Inferior parietal cortex (tissue), 1 donor: ENCODE measurements at regions not wholly inside any gene's neighbourhood (a gene's known extent, or its start where the extent isn't known, plus 50 kb on each side); places are given as distances from the start of the nearest gene placed in this dataset.
"Not testable (repeated sequence)": the region's sequence is repeated elsewhere in the genome, so short reads cannot be mapped to it uniquely, and the experiment has no call there.

Experiments used
- DNase-seq: peaks from one replicate; pipeline ENCODE4 v3.0.0-alpha.2; 2016; ENCODE audit errors: extremely low spot score

DNA sequence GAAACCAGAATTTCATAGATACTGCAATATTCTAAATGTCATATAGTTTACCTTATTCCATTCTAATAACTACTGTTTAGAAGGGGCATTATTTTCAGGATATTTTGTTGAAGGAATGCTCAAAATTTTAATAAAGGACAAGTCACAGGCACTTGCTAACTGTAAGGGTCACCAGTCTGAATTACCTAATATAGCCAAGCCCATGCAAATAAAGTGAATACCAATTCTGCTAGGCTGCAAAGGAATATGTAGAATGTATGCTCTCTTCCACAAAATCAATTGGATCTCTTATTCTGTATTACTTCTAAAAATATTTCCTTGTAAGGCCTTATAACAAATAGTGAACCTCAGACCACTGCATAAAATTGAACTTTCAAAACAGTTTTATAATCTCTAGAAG is 52.3 kb upstream of the FAT4 start:
- DNase-seq: no peak

DNA sequence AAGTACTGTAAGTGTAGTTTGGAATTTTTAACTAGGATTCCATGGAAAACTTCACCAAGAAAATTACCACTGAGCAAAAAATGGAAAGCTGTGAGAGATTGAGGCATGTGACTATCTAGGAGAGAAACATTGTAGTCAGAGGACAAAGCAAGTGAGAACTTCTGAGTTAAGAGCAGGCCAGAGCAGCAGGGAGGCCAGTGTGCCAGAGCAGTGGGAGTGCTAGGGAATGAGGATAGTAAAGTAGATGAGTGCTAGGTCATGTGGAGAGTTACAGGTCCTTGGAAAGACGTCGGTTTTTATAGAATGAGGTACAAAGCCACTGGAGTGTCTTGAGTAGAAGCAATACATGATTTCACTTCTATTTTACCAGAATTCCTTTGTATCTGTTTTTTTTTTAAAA is 52.7 kb upstream of the FAT4 start:
- DNase-seq: no peak

DNA sequence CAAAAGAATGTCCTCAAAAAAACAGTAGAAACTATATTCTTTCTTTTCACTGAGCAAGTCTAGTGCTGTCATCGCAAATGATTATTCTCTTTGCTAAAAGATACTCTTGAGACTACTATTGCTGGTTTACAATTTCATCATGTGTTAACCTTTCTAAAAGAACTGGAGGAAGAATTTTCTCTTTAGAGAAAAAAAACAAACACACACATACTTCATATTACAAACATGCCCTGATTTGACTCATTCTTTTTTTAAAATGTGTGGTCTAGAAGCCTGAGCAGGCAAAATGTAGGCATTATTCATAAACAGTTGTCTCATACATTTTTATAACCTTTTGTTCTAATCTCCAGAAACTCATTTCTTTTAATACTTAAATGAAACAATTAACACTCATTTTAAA is 60.6 kb upstream of the FAT4 start:
- DNase-seq: no peak

DNA sequence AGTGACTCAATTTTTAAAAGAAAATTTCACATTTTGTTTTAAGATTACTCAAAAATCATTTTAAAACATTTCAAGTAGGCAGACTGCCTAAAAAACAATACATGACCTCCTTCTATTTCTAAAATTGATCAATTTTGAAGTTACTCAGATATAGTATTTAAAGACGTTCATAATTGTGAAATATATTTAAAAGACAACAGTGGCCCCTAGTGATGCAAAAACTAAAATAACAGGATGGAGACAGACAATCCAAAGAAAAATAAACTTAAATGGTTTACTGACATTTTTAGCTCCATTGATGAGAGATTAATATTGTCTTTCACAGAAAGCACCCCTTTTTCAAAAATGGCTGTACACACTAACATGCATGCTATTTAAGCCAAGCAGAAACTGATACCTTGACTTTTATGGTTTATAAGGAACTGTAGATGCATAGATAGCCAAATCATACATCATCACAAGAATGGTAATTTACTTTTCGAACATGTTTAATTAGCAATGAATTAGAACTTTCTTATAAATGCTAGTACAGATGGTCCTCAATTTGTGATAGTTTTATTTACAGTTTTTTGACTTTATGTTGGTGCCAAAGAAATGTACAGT is 69.8 kb upstream of the FAT4 start:
- DNase-seq: peak; percentile 55

DNA sequence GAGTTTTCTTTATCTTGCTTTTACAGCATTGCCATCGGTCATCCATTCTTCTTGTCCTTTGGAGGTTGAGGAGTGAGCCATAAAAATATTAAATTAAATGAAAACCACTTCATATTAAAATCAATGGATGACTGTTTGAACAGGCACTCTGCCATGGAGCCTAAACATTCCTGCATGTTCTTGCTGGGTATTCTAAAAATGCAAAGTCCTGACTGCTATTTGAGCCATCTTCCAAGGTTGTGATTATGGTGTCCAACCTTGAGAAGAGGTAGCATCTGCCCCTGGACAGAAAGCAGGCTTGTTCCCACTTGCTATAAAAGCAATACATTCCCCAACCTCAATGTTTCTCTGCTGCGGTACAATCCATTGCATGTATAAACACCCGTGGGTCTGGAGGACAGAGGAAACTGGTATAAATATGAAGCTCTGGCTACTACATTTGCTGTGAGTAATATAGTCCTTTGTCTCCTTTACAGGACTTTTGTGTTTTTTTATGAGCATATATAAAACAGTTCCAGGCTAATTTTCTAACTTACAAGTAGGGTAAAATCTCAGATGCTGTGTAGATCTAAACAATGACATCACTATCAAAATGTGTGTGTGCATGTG is 70.9 kb upstream of the FAT4 start:
- no peak for DNase-seq

DNA sequence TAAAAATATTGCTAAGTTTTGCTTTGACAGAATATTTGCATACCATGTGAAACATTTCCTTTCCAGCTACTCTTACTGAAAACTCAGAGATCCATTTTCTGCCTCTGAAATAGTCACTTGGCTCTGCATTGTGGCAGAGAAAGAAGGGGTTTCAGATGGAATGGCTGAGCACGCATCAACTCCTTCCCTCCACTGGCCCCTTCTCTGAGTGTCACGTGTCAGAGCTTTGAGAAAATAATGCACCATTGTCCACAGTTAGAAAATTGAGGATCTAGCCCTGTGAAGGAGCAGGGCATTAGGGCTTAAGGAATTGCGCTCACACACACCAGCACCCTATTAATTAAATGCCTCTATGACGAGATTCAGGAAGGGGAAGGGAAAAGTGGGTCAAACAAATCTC is 78.8 kb upstream of the FAT4 start:
- peak; percentile 21 for DNase-seq

DNA sequence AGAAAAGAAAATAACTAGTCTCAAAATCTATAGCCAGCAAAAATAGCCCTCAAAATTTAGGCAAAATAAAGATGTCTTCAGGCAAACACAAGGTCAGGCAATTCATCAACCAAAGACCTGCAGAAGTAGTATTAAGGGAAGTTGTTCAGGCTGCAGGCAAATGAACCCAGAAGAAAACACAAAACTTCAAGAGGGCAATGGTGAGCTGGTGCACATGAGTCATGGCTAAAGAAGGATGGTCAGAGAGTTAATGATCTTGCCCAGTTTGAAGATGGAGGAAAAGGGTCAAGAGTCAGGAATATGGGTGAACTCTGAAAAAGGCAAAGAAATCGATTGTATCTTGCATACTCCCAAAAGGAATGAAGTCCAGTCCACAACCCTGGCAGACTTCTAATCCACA is 83.1 kb upstream of the FAT4 start:
- no peak for DNase-seq

DNA sequence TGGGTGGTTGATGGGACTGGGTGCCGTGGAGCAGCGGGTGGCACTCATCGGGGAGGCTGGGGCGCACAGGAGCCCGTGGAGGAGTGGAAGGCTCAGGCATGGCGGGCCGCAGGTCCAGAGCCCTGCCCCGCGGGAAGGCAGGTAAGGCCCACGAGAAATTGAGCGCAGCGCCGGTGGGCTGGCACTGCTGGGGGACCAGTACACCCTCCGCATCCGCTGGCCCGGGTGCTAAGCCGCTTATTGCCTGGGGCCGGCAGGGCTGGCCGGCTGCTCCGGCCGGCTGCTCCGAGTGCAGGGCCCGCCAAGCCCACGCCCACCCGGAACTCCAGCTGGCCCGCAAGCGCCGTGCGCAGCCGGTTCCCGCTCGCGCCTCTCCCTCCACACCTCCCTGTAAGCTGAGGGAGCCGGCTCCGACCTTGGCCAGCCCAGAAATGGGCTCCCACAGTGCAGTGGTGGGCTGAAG is 85.1 kb upstream of the FAT4 start:
- DNase-seq: no peak

DNA sequence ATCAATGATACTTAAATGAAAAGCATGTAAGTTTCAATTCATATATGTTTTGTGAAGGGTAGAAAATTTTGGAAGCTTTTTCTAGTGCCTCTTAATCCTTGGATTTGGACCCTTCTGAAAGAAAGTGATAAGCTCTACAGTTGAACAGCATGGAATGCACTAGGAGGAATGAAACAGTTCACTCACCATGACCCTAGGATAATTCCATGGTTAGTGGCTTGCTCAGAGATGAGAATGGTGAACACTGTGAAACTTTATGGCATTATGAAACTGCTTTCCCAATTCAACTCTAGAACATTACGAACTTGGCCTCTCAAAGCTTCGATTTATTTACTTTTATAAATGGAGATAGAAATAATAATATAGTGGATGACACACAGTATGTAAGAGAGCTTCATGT is 88.9 kb upstream of the FAT4 start:
- no peak for DNase-seq

DNA sequence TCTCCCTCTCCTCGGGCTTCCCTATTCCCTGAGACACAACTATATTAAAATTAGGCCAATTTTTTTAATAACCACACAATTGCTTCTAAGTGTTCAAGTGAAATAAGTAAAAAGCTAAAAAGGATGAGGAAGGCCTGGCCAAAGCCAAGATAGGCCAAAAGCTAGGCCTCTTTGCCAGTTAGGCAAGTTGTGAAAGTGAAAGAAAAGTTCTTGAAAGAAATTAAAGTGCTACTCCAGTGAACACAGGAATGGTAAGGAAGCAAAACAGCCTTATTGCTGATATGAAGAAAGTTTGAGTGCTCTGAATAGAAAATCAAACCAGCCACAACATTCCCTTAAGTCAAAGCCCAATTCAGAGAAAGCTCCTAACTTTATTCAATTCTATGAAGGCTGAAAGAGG is 114.2 kb upstream of the FAT4 start:
- no peak for DNase-seq

DNA sequence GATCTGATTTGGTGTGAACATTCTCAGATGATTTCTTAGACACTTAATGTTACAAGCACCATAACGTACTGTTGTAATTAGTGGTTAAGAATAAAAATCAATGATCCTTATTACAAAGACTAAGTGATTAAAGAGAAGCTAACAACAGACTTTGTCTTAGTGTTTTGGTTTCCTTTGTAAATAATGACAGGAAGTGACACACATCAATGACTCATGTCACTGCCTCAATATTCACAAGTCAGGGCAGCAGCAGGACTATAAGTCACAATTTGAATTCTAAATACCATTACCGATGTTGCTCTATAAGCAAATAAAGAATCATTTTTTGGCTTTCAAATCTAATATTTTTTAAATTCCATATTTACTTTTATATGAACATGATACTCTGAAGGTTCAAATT is 115.8 kb upstream of the FAT4 start:
- DNase-seq: no peak

DNA sequence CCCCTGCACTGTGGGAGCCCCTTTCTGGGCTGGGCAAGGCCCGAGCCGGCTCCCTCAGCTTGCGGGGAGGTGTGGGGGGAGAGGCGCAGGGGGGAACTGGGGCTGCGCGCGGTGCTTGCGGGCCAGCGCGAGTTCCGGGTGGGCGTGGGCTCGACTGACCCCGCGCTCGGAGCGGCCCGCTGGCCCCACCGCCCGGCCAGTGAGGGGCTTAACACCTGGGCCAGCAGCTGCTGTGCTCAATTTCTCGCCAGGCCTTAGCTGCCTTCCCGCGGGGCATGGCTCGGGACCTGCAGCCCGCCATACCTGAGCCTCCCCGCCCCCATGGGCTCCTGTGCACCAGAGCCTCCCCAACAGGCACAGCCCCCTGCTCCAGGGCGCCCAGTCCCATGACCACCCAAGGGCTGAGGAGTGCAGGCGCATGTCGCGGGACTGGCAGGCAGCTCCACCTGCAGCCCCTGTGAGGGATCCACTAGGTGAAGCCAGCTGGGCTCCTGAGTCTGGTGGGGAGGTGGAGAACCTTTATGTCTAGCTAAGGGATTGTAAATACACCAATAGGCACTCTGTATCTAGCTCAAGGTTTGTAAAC is 122.8 kb upstream of the FAT4 start:
- not testable (repeated sequence) for DNase-seq

DNA sequence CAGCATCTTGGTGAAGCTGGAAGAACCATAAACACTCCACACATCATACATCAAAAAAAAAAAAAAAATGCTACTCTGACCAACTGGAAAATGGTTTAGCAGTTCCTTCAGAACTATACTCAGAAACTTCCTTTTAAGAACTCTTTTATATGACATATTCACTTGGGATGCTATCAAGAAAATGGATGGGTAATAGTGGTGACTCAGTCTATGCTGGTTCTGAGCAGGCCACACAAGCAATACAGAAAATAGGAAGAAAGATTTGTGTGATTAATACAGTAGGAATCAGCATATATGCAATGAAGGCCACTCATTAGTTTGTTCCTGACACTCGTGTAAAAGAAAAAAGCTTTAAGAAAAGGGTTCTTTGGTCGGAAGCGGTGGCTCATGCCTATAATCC is 123.5 kb upstream of the FAT4 start:
- DNase-seq: no peak

DNA sequence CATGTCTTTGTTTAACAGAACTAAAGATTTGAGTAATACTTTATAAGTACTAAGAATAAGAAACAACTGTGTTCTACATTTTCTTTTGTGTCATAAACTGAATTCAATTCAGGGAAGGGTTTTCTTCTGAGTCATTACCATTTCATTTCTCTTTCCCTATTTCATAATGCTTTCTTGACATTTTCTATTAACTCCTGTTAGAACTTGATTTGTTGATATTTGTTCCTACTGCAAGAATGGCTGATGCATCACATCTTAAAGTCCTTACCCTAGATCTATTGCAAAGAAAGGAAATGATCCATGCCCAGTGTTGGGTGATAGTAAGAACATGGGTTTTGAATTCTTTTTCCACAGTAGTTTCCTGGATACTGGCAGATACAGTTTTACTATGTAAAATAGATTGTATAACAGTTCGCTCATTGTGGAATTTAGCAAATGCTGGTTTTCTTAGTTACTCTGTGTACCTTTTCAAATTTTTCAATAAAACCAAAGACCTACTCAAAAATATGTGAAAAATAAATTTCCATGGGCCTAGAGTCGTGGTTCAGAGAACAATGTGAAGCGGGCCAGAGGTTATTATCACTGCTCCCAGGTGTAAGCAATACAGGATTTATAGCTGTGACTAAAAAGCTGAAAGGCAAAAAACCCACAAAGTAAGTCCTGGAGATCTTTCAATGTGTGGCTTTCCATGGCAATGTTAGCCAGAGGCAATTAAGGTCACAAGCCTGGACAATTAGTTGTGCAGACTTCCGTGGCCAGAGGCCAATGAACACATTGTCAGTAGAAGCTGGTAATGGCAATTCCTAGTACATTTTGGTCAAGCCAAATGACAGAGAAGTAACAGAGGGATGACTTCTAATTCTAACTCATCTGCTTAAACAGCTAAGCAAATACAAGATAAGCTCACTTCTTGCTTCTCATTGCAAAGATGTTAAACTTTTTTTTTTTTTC is 127.3 kb upstream of the FAT4 start:
- DNase-seq: no peak

DNA sequence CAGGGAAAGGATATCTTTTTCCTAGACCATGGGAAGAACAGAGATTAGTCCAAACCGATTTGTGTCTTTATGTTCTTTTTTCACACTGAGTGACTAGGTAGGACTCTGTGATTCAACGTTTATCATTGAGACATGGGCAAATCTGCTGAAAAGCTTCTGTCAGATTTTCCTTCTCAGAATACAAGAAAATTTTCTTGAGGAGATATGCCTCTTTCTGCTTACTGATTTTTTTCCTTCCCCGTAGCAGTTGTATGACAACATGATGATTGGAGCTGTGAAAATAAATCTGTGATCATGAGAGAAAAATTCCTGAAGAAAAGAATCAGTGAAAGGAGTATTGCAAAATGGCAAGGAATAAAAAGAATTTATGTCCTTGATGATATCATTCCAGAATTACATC is 130.6 kb upstream of the FAT4 start:
- no peak for DNase-seq

DNA sequence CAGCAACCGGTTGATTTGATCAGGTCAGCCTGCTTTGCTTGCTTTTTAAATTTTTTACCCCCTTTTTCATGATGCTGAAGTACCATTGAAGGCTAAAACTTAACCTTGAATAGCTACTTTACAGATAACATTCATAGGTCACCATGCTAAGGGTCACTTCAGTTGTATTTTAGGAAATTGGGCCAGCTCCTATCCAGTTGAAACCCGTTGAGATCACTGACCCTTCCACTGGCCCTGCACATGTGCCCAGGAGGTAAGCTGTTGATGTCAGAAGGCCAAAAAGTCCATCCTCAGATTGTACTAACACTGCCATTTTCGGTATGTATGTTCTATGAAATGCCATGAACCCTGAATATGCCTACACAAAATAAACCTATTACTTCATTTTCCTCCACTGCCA is 133.0 kb upstream of the FAT4 start:
- DNase-seq: no peak

DNA sequence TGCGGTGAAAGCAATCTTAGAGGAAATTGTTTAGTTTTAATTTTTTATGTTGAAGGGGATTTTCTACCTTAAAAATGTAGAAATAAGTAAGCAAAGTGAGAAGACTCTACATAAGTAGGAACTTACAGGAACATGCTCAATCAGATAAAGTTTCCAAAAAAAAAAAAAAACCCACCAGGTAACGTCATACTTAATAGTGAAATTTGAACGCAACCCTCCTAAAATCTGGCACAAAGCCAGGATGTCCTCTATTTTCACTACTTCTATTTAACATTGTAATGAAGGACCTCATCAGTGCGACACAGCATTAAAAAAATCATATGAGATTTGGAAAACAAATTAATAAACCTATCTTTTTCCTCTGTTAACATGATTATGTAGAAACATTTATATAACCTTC is 135.0 kb upstream of the FAT4 start:
- DNase-seq: no peak

DNA sequence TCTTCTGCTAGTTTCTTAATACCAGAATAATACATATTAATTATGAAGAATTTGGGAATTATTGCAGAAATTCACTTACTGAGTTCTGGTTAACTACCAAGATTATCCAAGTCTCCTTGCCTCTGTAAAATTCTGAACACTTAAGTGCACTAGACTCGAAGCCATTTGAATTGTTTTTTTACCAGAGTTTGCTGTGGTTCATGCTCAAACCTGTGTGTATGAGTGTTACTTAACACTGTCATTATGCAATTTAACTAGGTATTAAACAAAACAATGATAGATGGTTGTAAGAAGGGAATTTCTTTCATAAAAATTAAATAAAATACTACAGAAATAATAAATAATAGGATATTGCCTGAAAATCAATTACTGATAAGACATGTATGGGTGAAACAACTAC is 145.6 kb upstream of the FAT4 start:
- no peak for DNase-seq

DNA sequence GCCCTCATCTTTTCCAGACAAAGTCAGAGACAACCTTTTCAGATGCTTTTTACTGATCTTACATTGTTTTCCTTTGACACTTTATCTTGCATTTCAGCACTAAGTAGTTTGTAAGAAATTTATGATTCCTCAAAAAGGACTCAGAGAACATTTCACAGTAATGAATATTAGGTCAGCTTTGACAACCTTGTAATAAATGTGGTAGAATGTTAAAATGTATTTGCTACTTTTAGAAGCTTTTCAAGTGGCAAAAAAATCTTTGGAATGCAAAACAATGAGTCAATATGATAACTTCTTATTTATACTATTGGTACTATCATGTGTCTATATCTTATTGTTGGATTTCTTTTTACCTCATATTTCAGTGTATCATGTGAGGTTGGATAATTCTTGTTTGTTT is 146.2 kb upstream of the FAT4 start:
- DNase-seq: no peak

DNA sequence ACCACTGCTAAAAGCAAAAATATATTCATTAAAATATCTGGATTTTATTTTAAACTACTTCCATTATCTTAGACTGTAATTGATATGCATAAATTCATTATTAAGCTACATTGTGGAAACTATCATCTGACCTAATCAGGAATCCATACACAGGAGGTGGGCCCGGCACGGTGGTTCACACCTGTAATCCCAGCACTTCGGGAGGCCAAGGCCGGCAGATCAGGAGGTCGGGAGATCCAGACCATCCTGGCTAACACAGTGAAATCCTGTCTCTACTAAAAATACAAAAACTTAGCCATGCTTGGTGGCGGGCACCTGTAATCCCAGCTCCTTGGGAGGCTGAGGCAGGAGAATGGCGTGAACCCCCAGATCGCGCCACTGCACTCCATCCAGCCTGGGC is 148.7 kb upstream of the FAT4 start:
- not testable (repeated sequence) for DNase-seq

DNA sequence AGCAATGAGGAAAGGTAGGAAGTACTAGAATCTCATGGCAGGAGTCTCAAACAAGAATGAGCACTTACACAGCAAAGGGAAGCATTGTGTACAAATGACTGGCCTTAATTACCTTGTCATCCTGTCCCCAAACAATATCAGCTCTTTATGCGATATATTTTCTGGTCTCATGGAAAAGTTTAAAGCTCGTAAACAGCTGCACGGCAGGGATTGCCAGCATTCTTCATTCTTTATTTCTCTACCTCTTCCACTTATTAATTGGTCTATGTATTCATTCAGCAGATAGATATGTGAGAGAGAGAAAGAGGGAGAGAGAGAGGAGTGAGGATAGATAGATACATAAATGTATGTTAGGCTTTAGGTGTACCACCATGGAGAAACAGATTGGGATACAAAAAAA is 155.8 kb upstream of the FAT4 start:
- DNase-seq: no peak

DNA sequence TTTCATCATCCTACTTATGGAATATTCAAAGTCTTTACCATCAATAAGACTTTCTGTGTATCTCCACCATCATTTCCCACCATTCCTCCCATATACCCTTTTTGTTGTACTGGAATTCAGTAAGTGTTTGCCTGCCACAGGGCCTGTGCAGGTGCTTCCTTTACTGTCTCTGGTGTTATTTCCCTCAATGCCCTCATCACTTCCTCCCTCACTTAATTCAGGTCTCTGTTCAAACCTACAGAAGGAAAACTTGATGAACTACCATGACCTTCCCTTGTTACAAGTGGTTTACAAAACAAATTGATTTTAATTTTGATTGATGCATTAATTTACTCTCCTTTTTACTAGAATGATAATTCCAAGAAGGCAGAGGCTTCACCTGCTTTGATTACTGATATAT is 159.5 kb upstream of the FAT4 start:
- DNase-seq: no peak
